ENCODE measurements at regions not wholly inside any gene's neighbourhood (a gene's known extent, or its start where the extent isn't known, plus 50 kb on each side); places are given as distances from the start of the nearest gene placed in this dataset.

DNA sequence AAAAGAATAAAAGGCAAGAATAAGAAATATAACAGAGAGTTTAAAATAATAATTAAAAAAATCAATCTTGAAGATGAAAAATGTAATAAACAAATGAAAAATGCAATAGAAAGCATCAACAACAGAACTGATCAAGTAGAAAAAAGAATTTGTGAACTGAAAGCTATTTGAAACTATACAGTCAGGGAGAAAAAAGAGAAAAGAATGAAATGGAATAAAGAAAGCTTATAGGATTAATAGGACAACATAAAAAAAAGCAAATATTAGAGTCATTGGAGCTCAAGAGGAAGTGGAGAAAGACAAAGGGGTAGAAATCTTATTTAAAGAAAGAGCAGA lies 126.8 kb upstream of the RPL34 start:
- POLR2A ChIA-PET, result no interaction called here
- no peaks in the 10 kb centered on the region; the same call in 1 of the 2 replicates for H3K9me3 ChIP-seq
- no peak overlapping the region for H3K27ac ChIP-seq (ENCODE audit: low read depth in 2 of 2, low read length in 1 of 2)
- H4K20me1 ChIP-seq (ENCODE audit: insufficient read depth), result no peaks in the 10 kb centered on the region
- no peak overlapping the region for H2AFZ ChIP-seq (ENCODE audit: low read depth)
- TF ChIP-seq, protein P1, sequence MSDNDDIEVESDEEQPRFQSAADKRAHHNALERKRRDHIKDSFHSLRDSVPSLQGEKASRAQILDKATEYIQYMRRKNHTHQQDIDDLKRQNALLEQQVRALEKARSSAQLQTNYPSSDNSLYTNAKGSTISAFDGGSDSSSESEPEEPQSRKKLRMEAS (IDR thresholded peaks at IDR 0.05; ENCODE audit: low read depth), result no peak
- TF ChIP-seq, protein P2, sequence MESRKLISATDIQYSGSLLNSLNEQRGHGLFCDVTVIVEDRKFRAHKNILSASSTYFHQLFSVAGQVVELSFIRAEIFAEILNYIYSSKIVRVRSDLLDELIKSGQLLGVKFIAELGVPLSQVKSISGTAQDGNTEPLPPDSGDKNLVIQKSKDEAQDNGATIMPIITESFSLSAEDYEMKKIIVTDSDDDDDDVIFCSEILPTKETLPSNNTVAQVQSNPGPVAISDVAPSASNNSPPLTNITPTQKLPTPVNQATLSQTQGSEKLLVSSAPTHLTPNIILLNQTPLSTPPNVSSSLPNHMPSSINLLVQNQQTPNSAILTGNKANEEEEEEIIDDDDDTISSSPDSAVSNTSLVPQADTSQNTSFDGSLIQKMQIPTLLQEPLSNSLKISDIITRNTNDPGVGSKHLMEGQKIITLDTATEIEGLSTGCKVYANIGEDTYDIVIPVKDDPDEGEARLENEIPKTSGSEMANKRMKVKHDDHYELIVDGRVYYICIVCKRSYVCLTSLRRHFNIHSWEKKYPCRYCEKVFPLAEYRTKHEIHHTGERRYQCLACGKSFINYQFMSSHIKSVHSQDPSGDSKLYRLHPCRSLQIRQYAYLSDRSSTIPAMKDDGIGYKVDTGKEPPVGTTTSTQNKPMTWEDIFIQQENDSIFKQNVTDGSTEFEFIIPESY (IDR thresholded peaks at IDR 0.05; ENCODE audit: borderline replicate concordance, low read depth), result no peak
- TF ChIP-seq GABPA (IDR thresholded peaks at IDR 0.05; ENCODE audit: low read depth), result no peak
- TF ChIP-seq TCF12 (IDR thresholded peaks at IDR 0.05), result no peak
- TF ChIP-seq, protein P3, sequence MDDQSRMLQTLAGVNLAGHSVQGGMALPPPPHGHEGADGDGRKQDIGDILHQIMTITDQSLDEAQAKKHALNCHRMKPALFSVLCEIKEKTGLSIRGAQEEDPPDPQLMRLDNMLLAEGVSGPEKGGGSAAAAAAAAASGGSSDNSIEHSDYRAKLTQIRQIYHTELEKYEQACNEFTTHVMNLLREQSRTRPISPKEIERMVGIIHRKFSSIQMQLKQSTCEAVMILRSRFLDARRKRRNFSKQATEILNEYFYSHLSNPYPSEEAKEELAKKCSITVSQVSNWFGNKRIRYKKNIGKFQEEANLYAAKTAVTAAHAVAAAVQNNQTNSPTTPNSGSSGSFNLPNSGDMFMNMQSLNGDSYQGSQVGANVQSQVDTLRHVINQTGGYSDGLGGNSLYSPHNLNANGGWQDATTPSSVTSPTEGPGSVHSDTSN (IDR thresholded peaks at IDR 0.05), result no peak
- no peak for TF ChIP-seq MEF2A (IDR thresholded peaks at IDR 0.05; ENCODE audit: borderline replicate concordance, low read depth)
- no peak for TF ChIP-seq NRF1 (IDR thresholded peaks at IDR 0.05; ENCODE audit: low read depth, low read length)
- TF ChIP-seq ELF1 (IDR thresholded peaks at IDR 0.05), result no peak
- no peak for TF ChIP-seq SIN3A (IDR thresholded peaks at IDR 0.05; ENCODE audit: borderline replicate concordance, low read depth, low read length)
- TF ChIP-seq, protein P4, sequence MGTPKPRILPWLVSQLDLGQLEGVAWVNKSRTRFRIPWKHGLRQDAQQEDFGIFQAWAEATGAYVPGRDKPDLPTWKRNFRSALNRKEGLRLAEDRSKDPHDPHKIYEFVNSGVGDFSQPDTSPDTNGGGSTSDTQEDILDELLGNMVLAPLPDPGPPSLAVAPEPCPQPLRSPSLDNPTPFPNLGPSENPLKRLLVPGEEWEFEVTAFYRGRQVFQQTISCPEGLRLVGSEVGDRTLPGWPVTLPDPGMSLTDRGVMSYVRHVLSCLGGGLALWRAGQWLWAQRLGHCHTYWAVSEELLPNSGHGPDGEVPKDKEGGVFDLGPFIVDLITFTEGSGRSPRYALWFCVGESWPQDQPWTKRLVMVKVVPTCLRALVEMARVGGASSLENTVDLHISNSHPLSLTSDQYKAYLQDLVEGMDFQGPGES (IDR thresholded peaks at IDR 0.05; ENCODE audit: low read depth, low read length), result no peak
- TF ChIP-seq, protein P5, sequence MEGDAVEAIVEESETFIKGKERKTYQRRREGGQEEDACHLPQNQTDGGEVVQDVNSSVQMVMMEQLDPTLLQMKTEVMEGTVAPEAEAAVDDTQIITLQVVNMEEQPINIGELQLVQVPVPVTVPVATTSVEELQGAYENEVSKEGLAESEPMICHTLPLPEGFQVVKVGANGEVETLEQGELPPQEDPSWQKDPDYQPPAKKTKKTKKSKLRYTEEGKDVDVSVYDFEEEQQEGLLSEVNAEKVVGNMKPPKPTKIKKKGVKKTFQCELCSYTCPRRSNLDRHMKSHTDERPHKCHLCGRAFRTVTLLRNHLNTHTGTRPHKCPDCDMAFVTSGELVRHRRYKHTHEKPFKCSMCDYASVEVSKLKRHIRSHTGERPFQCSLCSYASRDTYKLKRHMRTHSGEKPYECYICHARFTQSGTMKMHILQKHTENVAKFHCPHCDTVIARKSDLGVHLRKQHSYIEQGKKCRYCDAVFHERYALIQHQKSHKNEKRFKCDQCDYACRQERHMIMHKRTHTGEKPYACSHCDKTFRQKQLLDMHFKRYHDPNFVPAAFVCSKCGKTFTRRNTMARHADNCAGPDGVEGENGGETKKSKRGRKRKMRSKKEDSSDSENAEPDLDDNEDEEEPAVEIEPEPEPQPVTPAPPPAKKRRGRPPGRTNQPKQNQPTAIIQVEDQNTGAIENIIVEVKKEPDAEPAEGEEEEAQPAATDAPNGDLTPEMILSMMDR (IDR thresholded peaks at IDR 0.05), result no peak
- no peak for TF ChIP-seq POLR2AphosphoS5 (IDR thresholded peaks at IDR 0.05; ENCODE audit: low read depth, low read length)
- no peak for TF ChIP-seq FOXM1 (IDR thresholded peaks at IDR 0.05; ENCODE audit: low read depth)
- TF ChIP-seq TAF1 (IDR thresholded peaks at IDR 0.05; ENCODE audit: borderline replicate concordance, low read depth, low read length), result no peak
- no peak for TF ChIP-seq FOXJ3 (CRISPR knock-in tag; IDR thresholded peaks at IDR 0.05)
- TF ChIP-seq SMC3 (IDR thresholded peaks at IDR 0.05; ENCODE audit: low read depth, low read length), result no peak
- no peak for TF ChIP-seq EZH2phosphoT487 (IDR thresholded peaks at IDR 0.05; ENCODE audit: borderline replicate concordance, low read depth)
- TF ChIP-seq RCOR1 (IDR thresholded peaks at IDR 0.05; ENCODE audit: low read length), result no peak
- no peak for TF ChIP-seq MXI1 (IDR thresholded peaks at IDR 0.05; ENCODE audit: low read depth, low read length)
- no peak for TF ChIP-seq CHD2 (IDR thresholded peaks at IDR 0.05; ENCODE audit: low read length, partially characterized antibody)
- H3K27me3 ChIP-seq (ENCODE audit: insufficient read depth), result no peaks in the 10 kb centered on the region
- no peak for DNase-seq
- CTCF ChIA-PET, result interaction anchor here (0.5 to 3.1 kb wide), 5 partner anchors 8 to 474 kb away, joined by 3 to 14 read pairs (median 4); no protein-coding TSS in a partner anchor
- H3K4me1 ChIP-seq (ENCODE audit: control insufficient read depth in 1 of 2, insufficient read depth in 2 of 2, low read depth in 1 of 2, low read length in 1 of 2), result no peaks in the 10 kb centered on the region
- no peak overlapping the region for H3K4me2 ChIP-seq
- H3K9me2 ChIP-seq, result no peaks in the 10 kb centered on the region
- no peaks in the 10 kb centered on the region for H3K79me2 ChIP-seq (ENCODE audit: insufficient read depth)
- no peak overlapping the region for H3K9ac ChIP-seq
- H3K4me3 ChIP-seq (ENCODE audit: low read depth in 2 of 2, low read length in 1 of 2), result no peak overlapping the region
- no peaks in the 10 kb centered on the region for H3K36me3 ChIP-seq (replicated peaks in 1 of 2; ENCODE audit: control insufficient read depth in 1 of 2, insufficient read depth in 2 of 2, low read length in 1 of 2)
- H3F3A ChIP-seq (replicated peaks; ENCODE audit: insufficient read depth), result no peaks in the 10 kb centered on the region
